ENCODE measurements at regions not wholly inside any gene's neighbourhood (a gene's known extent, or its start where the extent isn't known, plus 50 kb on each side); places are given as distances from the start of the nearest gene placed in this dataset.

GRCh38 chr21:31409831-31410487 lies 65.9 kb upstream of the TIAM1 start:
- DNase-seq (ENCODE audit: low spot score): no peak

- no peak for DNase-seq (ENCODE audit: low spot score)
Observed at GRCh38 chr21:31408301-31409088, 64.4 kb upstream of the TIAM1 start.

GRCh38 chr21:31406510-31406909 lies 62.4 kb upstream of the TIAM1 start:
- DNase-seq (ENCODE audit: low spot score): no peak

GRCh38 chr21:31405604-31406003 lies 61.5 kb upstream of the TIAM1 start:
- DNase-seq (ENCODE audit: low spot score): no peak

GRCh38 chr21:31403596-31404333 lies 59.7 kb upstream of the TIAM1 start:
- no peak for DNase-seq (ENCODE audit: low spot score)

- DNase-seq (ENCODE audit: low spot score): no peak
Observed at GRCh38 chr21:31399591-31399990, 55.5 kb upstream of the TIAM1 start.

GRCh38 chr21:31398574-31398973 lies 54.5 kb upstream of the TIAM1 start:
- no peak for DNase-seq (ENCODE audit: low spot score)

GRCh38 chr21:31397939-31398338 lies 53.9 kb upstream of the TIAM1 start:
- DNase-seq (ENCODE audit: low spot score): no peak

- no peak for DNase-seq (ENCODE audit: low spot score)
Observed at GRCh38 chr21:31397515-31397926, 53.5 kb upstream of the TIAM1 start.

- no peak for DNase-seq (ENCODE audit: low spot score)
Observed at GRCh38 chr21:31397030-31397429, 53.0 kb upstream of the TIAM1 start.

- no peak for DNase-seq (ENCODE audit: low spot score)
Observed at GRCh38 chr21:31396399-31396798, 52.3 kb upstream of the TIAM1 start.

- no peak for DNase-seq (ENCODE audit: low spot score)
Observed at GRCh38 chr21:31395791-31396190, 51.7 kb upstream of the TIAM1 start.

GRCh38 chr21:31395268-31395667 lies 51.2 kb upstream of the TIAM1 start:
- DNase-seq (ENCODE audit: low spot score): no peak

- no peak for DNase-seq (ENCODE audit: low spot score)
Observed at GRCh38 chr21:31394309-31394708, 50.2 kb upstream of the TIAM1 start.

All from ecto neural progenitor cell (in vitro differentiated cells).